Small intestine (tissue), 7 donors: ENCODE measurements at regions not wholly inside any gene's neighbourhood (a gene's known extent, or its start where the extent isn't known, plus 50 kb on each side); places are given as distances from the start of the nearest gene placed in this dataset.

Source experiments
- DNase-seq, 2 donors: peaks; one replicate each; pipeline versions ENCODE4 v3.0.0 to v3.0.0-alpha.2; 2013
- FAIRE-seq: peaks from 2 replicates; lab custom pipeline; 2012; peaks lifted over from hg19 to GRCh38; lab: Jason Lieb, UNC
- H3K27ac ChIP-seq, 3 donors: one replicate each; pipeline ENCODE4 v1.5.1; 2013; ENCODE audit warnings: low read length in 2 of 3, mild to moderate bottlenecking in 2 of 3, control low read depth in 1 of 3, inconsistent platforms in 1 of 3, low read depth in 1 of 3, moderate library complexity in 1 of 3
- H3K27me3 ChIP-seq, 3 donors: one replicate each; pipeline ENCODE4 v1.6.1; 2013; ENCODE audit warnings: low read length in 3 of 3, inconsistent platforms in 1 of 3; ENCODE audit not compliant: control insufficient read depth in 3 of 3, insufficient read depth in 3 of 3
- H3K36me3 ChIP-seq, 3 donors: one replicate each; pipeline ENCODE4 v1.6.1; 2013; ENCODE audit warnings: low read length in 3 of 3, inconsistent platforms in 1 of 3, low read depth in 1 of 3, mild to moderate bottlenecking in 1 of 3, moderate library complexity in 1 of 3; ENCODE audit not compliant: control insufficient read depth in 3 of 3, insufficient read depth in 2 of 3
- H3K4me1 ChIP-seq, 3 donors: one replicate each; pipeline ENCODE4 v1.6.1; 2013; ENCODE audit warnings: low read length in 2 of 3, inconsistent platforms in 1 of 3, low read depth in 1 of 3, mild to moderate bottlenecking in 1 of 3, moderate library complexity in 1 of 3; ENCODE audit not compliant: control insufficient read depth in 3 of 3, insufficient read depth in 2 of 3
- H3K4me3 ChIP-seq, 3 donors: one replicate each; pipeline ENCODE4 v1.5.1; 2013; ENCODE audit warnings: low read length in 3 of 3, control low read depth in 1 of 3, inconsistent platforms in 1 of 3, low read depth in 1 of 3, mild to moderate bottlenecking in 1 of 3, moderate library complexity in 1 of 3
- H3K9me3 ChIP-seq, 2 donors: one replicate each; pipeline ENCODE4 v1.6.1; 2013; ENCODE audit warnings: low read depth in 1 of 2, low read length in 1 of 2; ENCODE audit not compliant: control insufficient read depth in 2 of 2, insufficient read depth in 1 of 2
- WGBS, 3 donors: extraction: QIAGEN DNeasy Blood & Tissue Kit; methylation state at CpG; one replicate each; pipeline ENCODE4 v1.1.7; 2013; 5-methylcytosine and 5-hydroxymethylcytosine counted together
- donor health status: healthy with polysubstance abuse.
- donor health status: control.
- donor health status: control.
- donor health status: Bipolar disorder and iron deficiency.
- donor health status: healthy.

GRCh38 chr7:123401295-123401694 lies 133.1 kb downstream of the IQUB start:
- Histone ChIP-seq H3K4me1 (no peaks in the 10 kb centered on the region), H3K36me3 (no peaks in the 10 kb centered on the region), H3K27me3 (no peaks in the 10 kb centered on the region), H3K9me3 (no peaks in the 10 kb centered on the region), H3K4me3 (no peak overlapping the region), H3K27ac (no peak overlapping the region)
- WGBS, 3 donors: 71 to 75% (median 72%) methylated on average over 6 of the region's 6 CpGs
- FAIRE-seq: no peak
- DNase-seq: no peak

GRCh38 chr7:123400196-123400595 lies 134.2 kb downstream of the IQUB start:
- FAIRE-seq: no peak
- Histone ChIP-seq H3K4me1 (no peaks in the 10 kb centered on the region), H3K4me3 (no peak overlapping the region), H3K36me3 (no peaks in the 10 kb centered on the region), H3K27me3 (no peaks in the 10 kb centered on the region), H3K9me3 (no peaks in the 10 kb centered on the region), H3K27ac (no peak overlapping the region)
- no peak for DNase-seq

- Histone ChIP-seq H3K36me3 (no peaks in the 10 kb centered on the region), H3K27ac (no peak overlapping the region), H3K4me3 (no peak overlapping the region), H3K27me3 (no peaks in the 10 kb centered on the region), H3K4me1 (no peaks in the 10 kb centered on the region), H3K9me3 (no peaks in the 10 kb centered on the region)
- FAIRE-seq: no peak
- no peak for DNase-seq
Observed at GRCh38 chr7:123398921-123399320, 135.5 kb downstream of the IQUB start.

- Histone ChIP-seq H3K9me3 (no peaks in the 10 kb centered on the region), H3K36me3 (no peaks in the 10 kb centered on the region), H3K4me3 (no peak overlapping the region), H3K4me1 (no peaks in the 10 kb centered on the region), H3K27ac (no peak overlapping the region), H3K27me3 (no peaks in the 10 kb centered on the region)
- 66 to 71% (median 68%) methylated on average over 6 of the region's 6 CpGs for WGBS, 3 donors
- DNase-seq (no peak), FAIRE-seq (no peak)
Observed at GRCh38 chr7:123397746-123398338, 136.6 kb downstream of the IQUB start.

- FAIRE-seq (no peak), DNase-seq (no peak)
- Histone ChIP-seq H3K27me3 (no peaks in the 10 kb centered on the region), H3K36me3 (no peaks in the 10 kb centered on the region), H3K27ac (no peak overlapping the region), H3K9me3 (no peaks in the 10 kb centered on the region), H3K4me3 (no peak overlapping the region), H3K4me1 (no peaks in the 10 kb centered on the region)
- WGBS, 3 donors: 49 to 54% (median 49%) methylated on average over 6 of the region's 6 CpGs
Observed at GRCh38 chr7:123393623-123394022, 140.8 kb downstream of the IQUB start.

GRCh38 chr7:123372368-123372767 lies 162.0 kb downstream of the IQUB start:
- 81 to 91% (median 84%) methylated on average over 1 of the region's 1 CpG for WGBS, 3 donors
- FAIRE-seq (no peak), DNase-seq (no peak)
- Histone ChIP-seq H3K9me3 (no peaks in the 10 kb centered on the region), H3K4me3 (no peak overlapping the region), H3K4me1 (no peaks in the 10 kb centered on the region), H3K27ac (no peak overlapping the region), H3K36me3 (no peaks in the 10 kb centered on the region), H3K27me3 (no peaks in the 10 kb centered on the region)

- no peaks in the 10 kb centered on the region for H3K4me1 ChIP-seq
- peak; percentile 29 to 55 for DNase-seq
- H3K9me3 ChIP-seq: no peaks in the 10 kb centered on the region
- H3K36me3 ChIP-seq: no peaks in the 10 kb centered on the region
- no peak overlapping the region for H3K27ac ChIP-seq
- 26 to 30% (median 30%) methylated on average over 5 of the region's 5 CpGs for WGBS, 3 donors
- no peaks in the 10 kb centered on the region for H3K27me3 ChIP-seq
- no peak overlapping the region for H3K4me3 ChIP-seq
- FAIRE-seq: no peak
Observed at GRCh38 chr7:123367484-123368122, 166.8 kb downstream of the IQUB start.

GRCh38 chr7:123367031-123367430 lies 167.3 kb upstream of the SLC13A1 start:
- H3K27ac ChIP-seq: no peak overlapping the region
- no peak for DNase-seq
- no peaks in the 10 kb centered on the region for H3K4me1 ChIP-seq
- H3K27me3 ChIP-seq: no peaks in the 10 kb centered on the region
- FAIRE-seq: no peak
- WGBS, 3 donors: 53 to 68% (median 59%) methylated on average over 4 of the region's 4 CpGs
- H3K9me3 ChIP-seq: no peaks in the 10 kb centered on the region
- no peaks in the 10 kb centered on the region for H3K36me3 ChIP-seq
- no peak overlapping the region for H3K4me3 ChIP-seq

- no peaks in the 10 kb centered on the region for H3K9me3 ChIP-seq
- FAIRE-seq (no peak), DNase-seq (no peak)
- no peak overlapping the region for H3K4me3 ChIP-seq
- no peak overlapping the region for H3K27ac ChIP-seq
- H3K4me1 ChIP-seq: no peaks in the 10 kb centered on the region
- H3K36me3 ChIP-seq: no peaks in the 10 kb centered on the region
- no peaks in the 10 kb centered on the region for H3K27me3 ChIP-seq
Observed at GRCh38 chr7:123366626-123367025, 166.9 kb upstream of the SLC13A1 start.
